ENCODE measurements at regions not wholly inside any gene's neighbourhood (a gene's known extent, or its start where the extent isn't known, plus 50 kb on each side); places are given as distances from the start of the nearest gene placed in this dataset.

- H3K23ac ChIP-seq (ENCODE audit: low read length in 2 of 2): no peak overlapping the region
- H3K9me3 ChIP-seq (ENCODE audit: control insufficient read depth, low read length): no peaks in the 10 kb centered on the region
- no peaks in the 10 kb centered on the region for H3K36me3 ChIP-seq (ENCODE audit: control insufficient read depth in 1 of 2, insufficient read depth in 2 of 2, low read depth in 1 of 2, low read length in 2 of 2)
- no peak overlapping the region for H3K4ac ChIP-seq (ENCODE audit: low read depth in 1 of 2, low read length in 2 of 2)
- H4K8ac ChIP-seq (ENCODE audit: low read length): no peak overlapping the region
- peaks cover 0 to 14% of the 10 kb centered on the region in 2 experiments for H3K27me3 ChIP-seq (ENCODE audit: control insufficient read depth in 1 of 2, insufficient read depth in 1 of 2, low read length in 2 of 2)
- no peak overlapping the region for H2AK5ac ChIP-seq (ENCODE audit: low read length, severe bottlenecking)
- H3K79me1 ChIP-seq (replicated peaks; ENCODE audit: low read length, poor library complexity, severe bottlenecking): no peaks in the 10 kb centered on the region
- peaks cover 3% of the 10 kb centered on the region for H3K4me1 ChIP-seq (ENCODE audit: control insufficient read depth, insufficient read depth, low read depth, low read length)
- no peak overlapping the region for H2BK12ac ChIP-seq (ENCODE audit: low read length in 2 of 2)
- WGBS: 59% methylated on average over 1 of the region's 1 CpG
- H2BK120ac ChIP-seq (ENCODE audit: low read depth, low read length): no peak overlapping the region
- H2BK5ac ChIP-seq (ENCODE audit: low read depth, low read length, poor library complexity, severe bottlenecking): no peak overlapping the region
- H2BK15ac ChIP-seq (ENCODE audit: low read depth, poor library complexity, severe bottlenecking): no peak overlapping the region
- H2AFZ ChIP-seq (ENCODE audit: low read depth, low read length): no peak overlapping the region
- H3K9ac ChIP-seq (ENCODE audit: low read length): no peak overlapping the region
- H3K27ac ChIP-seq (ENCODE audit: low read length, poor library complexity, severe bottlenecking): no peak overlapping the region
- no peak overlapping the region for H4K91ac ChIP-seq (ENCODE audit: low read length)
- no peak overlapping the region for H3K4me3 ChIP-seq (ENCODE audit: insufficient read depth in 1 of 2, low read depth in 1 of 2, low read length in 2 of 2)
- no peak overlapping the region for H3K18ac ChIP-seq (ENCODE audit: low read depth in 1 of 2, low read length in 2 of 2)
- no peak overlapping the region for H3K14ac ChIP-seq (ENCODE audit: low read length in 2 of 2)
- no peak overlapping the region for H3K4me2 ChIP-seq (ENCODE audit: low read length, poor library complexity, severe bottlenecking)
- no peak for DNase-seq
Measured at GRCh38 chr9:76557674-76558225, 98.8 kb downstream of the GCNT1 start.

- no peaks in the 10 kb centered on the region for H3K36me3 ChIP-seq (ENCODE audit: control insufficient read depth in 1 of 2, insufficient read depth in 2 of 2, low read depth in 1 of 2, low read length in 2 of 2)
- no peak overlapping the region for H2BK15ac ChIP-seq (ENCODE audit: low read depth, poor library complexity, severe bottlenecking)
- H3K4me2 ChIP-seq (ENCODE audit: low read length, poor library complexity, severe bottlenecking): no peak overlapping the region
- no peak overlapping the region for H2BK5ac ChIP-seq (ENCODE audit: low read depth, low read length, poor library complexity, severe bottlenecking)
- WGBS: 71% methylated on average over 1 of the region's 1 CpG
- H3K4me3 ChIP-seq (ENCODE audit: insufficient read depth in 1 of 2, low read depth in 1 of 2, low read length in 2 of 2): no peak overlapping the region
- DNase-seq: no peak
- peaks cover 0 to 7% of the 10 kb centered on the region in 2 experiments for H3K27me3 ChIP-seq (ENCODE audit: control insufficient read depth in 1 of 2, insufficient read depth in 1 of 2, low read length in 2 of 2)
- no peaks in the 10 kb centered on the region for H3K79me1 ChIP-seq (replicated peaks; ENCODE audit: low read length, poor library complexity, severe bottlenecking)
- H2BK120ac ChIP-seq (ENCODE audit: low read depth, low read length): no peak overlapping the region
- H4K8ac ChIP-seq (ENCODE audit: low read length): no peak overlapping the region
- peaks cover 3% of the 10 kb centered on the region for H3K4me1 ChIP-seq (ENCODE audit: control insufficient read depth, insufficient read depth, low read depth, low read length)
- no peak overlapping the region for H3K23ac ChIP-seq (ENCODE audit: low read length in 2 of 2)
- no peaks in the 10 kb centered on the region for H3K9me3 ChIP-seq (ENCODE audit: control insufficient read depth, low read length)
- H2AFZ ChIP-seq (ENCODE audit: low read depth, low read length): no peak overlapping the region
- H2AK5ac ChIP-seq (ENCODE audit: low read length, severe bottlenecking): no peak overlapping the region
- no peak overlapping the region for H3K14ac ChIP-seq (ENCODE audit: low read length in 2 of 2)
- no peak overlapping the region for H3K9ac ChIP-seq (ENCODE audit: low read length)
- H2BK12ac ChIP-seq (ENCODE audit: low read length in 2 of 2): no peak overlapping the region
- H3K18ac ChIP-seq (ENCODE audit: low read depth in 1 of 2, low read length in 2 of 2): no peak overlapping the region
- H4K91ac ChIP-seq (ENCODE audit: low read length): no peak overlapping the region
- no peak overlapping the region for H3K4ac ChIP-seq (ENCODE audit: low read depth in 1 of 2, low read length in 2 of 2)
- no peak overlapping the region for H3K27ac ChIP-seq (ENCODE audit: low read length, poor library complexity, severe bottlenecking)
Measured at GRCh38 chr9:76558465-76558864, 99.5 kb downstream of the GCNT1 start.

- Histone ChIP-seq H3K4ac (ENCODE audit: low read depth in 1 of 2, low read length in 2 of 2) (no peak overlapping the region), H3K4me1 (ENCODE audit: control insufficient read depth, insufficient read depth, low read depth, low read length) (peaks cover 3% of the 10 kb centered on the region), H3K23ac (ENCODE audit: low read length in 2 of 2) (no peak overlapping the region)
Measured at GRCh38 chr9:76559286-76559685, 100.3 kb downstream of the GCNT1 start.

GRCh38 chr9:76560481-76560922, 101.5 kb downstream of the GCNT1 start:
- no peak for DNase-seq
- Histone ChIP-seq H3K27ac (ENCODE audit: low read length, poor library complexity, severe bottlenecking) (no peak overlapping the region), H3K27me3 (ENCODE audit: control insufficient read depth in 1 of 2, insufficient read depth in 1 of 2, low read length in 2 of 2) (no peaks in the 10 kb centered on the region), H3K9me3 (ENCODE audit: control insufficient read depth, low read length) (no peaks in the 10 kb centered on the region), H4K91ac (ENCODE audit: low read length) (no peak overlapping the region), H3K9ac (ENCODE audit: low read length) (no peak overlapping the region), H4K8ac (ENCODE audit: low read length) (no peak overlapping the region), H3K14ac (ENCODE audit: low read length in 2 of 2) (no peak overlapping the region), H3K4me3 (ENCODE audit: insufficient read depth in 1 of 2, low read depth in 1 of 2, low read length in 2 of 2) (no peak overlapping the region), H2AK5ac (ENCODE audit: low read length, severe bottlenecking) (peak overlapping the region; percentile 23), H2BK12ac (ENCODE audit: low read length in 2 of 2) (no peak overlapping the region), H3K23ac (ENCODE audit: low read length in 2 of 2) (no peak overlapping the region), H3K36me3 (ENCODE audit: control insufficient read depth in 1 of 2, insufficient read depth in 2 of 2, low read depth in 1 of 2, low read length in 2 of 2) (no peaks in the 10 kb centered on the region), H3K4ac (ENCODE audit: low read depth in 1 of 2, low read length in 2 of 2) (no peak overlapping the region), H3K79me1 (replicated peaks; ENCODE audit: low read length, poor library complexity, severe bottlenecking) (no peaks in the 10 kb centered on the region), H2BK5ac (ENCODE audit: low read depth, low read length, poor library complexity, severe bottlenecking) (no peak overlapping the region), H2BK120ac (ENCODE audit: low read depth, low read length) (no peak overlapping the region), H2BK15ac (ENCODE audit: low read depth, poor library complexity, severe bottlenecking) (no peak overlapping the region), H3K4me1 (ENCODE audit: control insufficient read depth, insufficient read depth, low read depth, low read length) (peaks cover 3% of the 10 kb centered on the region), H3K18ac (ENCODE audit: low read depth in 1 of 2, low read length in 2 of 2) (peak overlapping the region in 1 of 2 experiments; percentile 48), H3K4me2 (ENCODE audit: low read length, poor library complexity, severe bottlenecking) (no peak overlapping the region), H2AFZ (ENCODE audit: low read depth, low read length) (peak overlapping the region; percentile 51)
- 69% methylated on average over 4 of the region's 4 CpGs for WGBS

More at GRCh38 chr9:76559286-76559685, 100.3 kb downstream of the GCNT1 start:
- Histone ChIP-seq H3K27ac (ENCODE audit: low read length, poor library complexity, severe bottlenecking) (no peak overlapping the region), H3K79me1 (replicated peaks; ENCODE audit: low read length, poor library complexity, severe bottlenecking) (no peaks in the 10 kb centered on the region), H3K9ac (ENCODE audit: low read length) (no peak overlapping the region), H2BK120ac (ENCODE audit: low read depth, low read length) (no peak overlapping the region), H2AK5ac (ENCODE audit: low read length, severe bottlenecking) (peak overlapping the region; percentile 59), H3K18ac (ENCODE audit: low read depth in 1 of 2, low read length in 2 of 2) (no peak overlapping the region), H3K9me3 (ENCODE audit: control insufficient read depth, low read length) (no peaks in the 10 kb centered on the region), H3K14ac (ENCODE audit: low read length in 2 of 2) (no peak overlapping the region), H2AFZ (ENCODE audit: low read depth, low read length) (no peak overlapping the region), H3K27me3 (ENCODE audit: control insufficient read depth in 1 of 2, insufficient read depth in 1 of 2, low read length in 2 of 2) (no peaks in the 10 kb centered on the region), H3K4me3 (ENCODE audit: insufficient read depth in 1 of 2, low read depth in 1 of 2, low read length in 2 of 2) (no peak overlapping the region), H2BK5ac (ENCODE audit: low read depth, low read length, poor library complexity, severe bottlenecking) (no peak overlapping the region), H2BK12ac (ENCODE audit: low read length in 2 of 2) (no peak overlapping the region), H3K4me2 (ENCODE audit: low read length, poor library complexity, severe bottlenecking) (no peak overlapping the region), H4K8ac (ENCODE audit: low read length) (no peak overlapping the region), H2BK15ac (ENCODE audit: low read depth, poor library complexity, severe bottlenecking) (no peak overlapping the region), H3K36me3 (ENCODE audit: control insufficient read depth in 1 of 2, insufficient read depth in 2 of 2, low read depth in 1 of 2, low read length in 2 of 2) (no peaks in the 10 kb centered on the region), H4K91ac (ENCODE audit: low read length) (no peak overlapping the region)
- no peak for DNase-seq
